Activated CD4-positive, alpha-beta T cell treated with anti-CD3 and anti-CD28 coated beads, Interleukin-2, amount 50 U/mL, for 16 hours (primary cell): ENCODE measurements at regions not wholly inside any gene's neighbourhood (a gene's known extent, or its start where the extent isn't known, plus 50 kb on each side); places are given as distances from the start of the nearest gene placed in this dataset.

Source experiments
- DNase-seq: peaks from one replicate; pipeline ENCODE4 v3.0.0-alpha.2; 2020

DNA sequence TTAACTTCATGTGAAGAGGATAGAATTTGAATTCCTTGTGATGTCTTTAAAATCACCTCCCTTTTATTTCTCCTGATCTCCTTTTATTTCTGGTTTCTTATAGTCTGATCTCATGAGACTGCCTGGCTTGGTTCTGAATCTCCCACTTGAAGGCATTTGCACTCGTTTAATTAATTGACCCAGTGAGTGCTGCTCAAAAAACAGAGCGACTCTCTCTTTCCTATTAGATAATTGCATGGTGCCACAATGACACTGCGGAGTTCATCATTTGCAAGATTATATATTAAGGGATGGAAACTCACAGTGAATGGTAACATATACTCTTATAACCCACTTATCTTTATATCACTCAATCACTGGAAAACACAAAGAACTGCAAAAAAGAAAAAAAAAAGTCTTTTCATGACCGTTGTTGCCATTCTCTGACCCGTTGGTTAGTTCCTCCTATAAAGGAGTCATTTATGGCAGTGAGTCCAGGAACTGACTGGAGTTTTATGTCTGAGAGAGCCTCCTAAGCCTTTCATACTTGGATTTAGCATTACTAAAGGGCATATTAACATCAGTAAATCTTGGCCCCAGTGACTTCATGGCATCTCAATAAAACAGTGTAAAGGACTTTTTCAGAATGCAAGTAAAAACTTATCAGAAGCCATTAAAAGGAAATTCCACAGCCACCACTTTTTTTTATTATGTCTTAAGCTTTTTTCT is 103.3 kb upstream of the EPHA4 start:
- no peak for DNase-seq

DNA sequence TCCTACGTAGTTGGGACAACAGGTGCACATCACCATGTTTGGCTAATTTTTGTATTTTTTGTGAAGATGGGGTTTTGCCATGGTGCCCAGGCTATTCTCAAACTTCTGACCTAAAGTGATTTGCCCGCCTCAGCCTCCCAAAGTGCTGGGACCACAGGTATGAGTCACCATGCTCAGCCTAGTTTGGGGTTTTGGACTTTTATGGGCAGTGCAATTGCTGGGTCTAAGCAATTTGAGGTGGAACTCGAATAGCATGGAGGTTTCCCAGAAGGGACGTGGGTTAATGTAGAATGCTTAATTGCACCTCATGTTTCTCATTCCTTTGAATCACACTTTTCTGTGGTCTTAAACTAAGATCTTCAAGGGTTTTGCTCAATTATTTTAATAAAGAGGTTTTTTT is 102.3 kb upstream of the EPHA4 start:
- no peak for DNase-seq

DNA sequence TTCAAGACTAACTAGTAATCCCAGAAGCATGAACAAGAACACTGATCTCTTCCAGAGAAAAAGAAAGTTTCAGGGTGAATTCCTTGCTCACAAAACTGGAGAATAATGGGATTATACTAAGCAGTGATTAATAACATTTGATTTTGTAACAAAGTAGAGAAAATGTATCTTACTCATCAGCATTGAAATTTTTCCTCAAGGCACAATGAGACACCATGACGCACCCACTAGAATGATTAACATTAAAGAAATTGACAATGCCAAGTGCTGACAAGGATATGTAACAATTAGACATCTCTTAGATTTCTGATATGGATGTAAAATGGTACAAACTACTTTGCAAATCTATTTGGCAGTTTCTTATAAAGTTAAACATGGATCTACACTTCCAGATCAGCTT is 101.1 kb upstream of the EPHA4 start:
- DNase-seq: no peak

DNA sequence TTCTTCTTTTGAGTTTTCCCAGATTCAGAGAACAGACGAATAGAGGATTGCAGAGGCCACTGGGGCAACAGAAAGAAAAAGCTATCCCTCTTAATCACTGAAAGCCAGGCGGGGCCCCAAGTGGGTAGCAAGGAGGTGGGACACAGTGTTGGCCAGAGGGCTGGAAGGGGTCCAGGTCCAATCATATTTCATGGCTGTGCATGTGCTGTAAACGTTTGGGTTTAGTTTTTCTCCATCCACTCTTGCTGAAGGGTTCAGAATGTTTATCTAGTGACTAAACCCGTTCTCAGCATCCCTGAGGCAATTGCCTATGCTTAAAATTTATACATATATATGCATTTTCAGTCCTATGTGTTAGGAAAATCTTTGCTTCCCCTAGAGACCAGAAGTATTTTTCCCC is 99.4 kb upstream of the EPHA4 start:
- DNase-seq: no peak

DNA sequence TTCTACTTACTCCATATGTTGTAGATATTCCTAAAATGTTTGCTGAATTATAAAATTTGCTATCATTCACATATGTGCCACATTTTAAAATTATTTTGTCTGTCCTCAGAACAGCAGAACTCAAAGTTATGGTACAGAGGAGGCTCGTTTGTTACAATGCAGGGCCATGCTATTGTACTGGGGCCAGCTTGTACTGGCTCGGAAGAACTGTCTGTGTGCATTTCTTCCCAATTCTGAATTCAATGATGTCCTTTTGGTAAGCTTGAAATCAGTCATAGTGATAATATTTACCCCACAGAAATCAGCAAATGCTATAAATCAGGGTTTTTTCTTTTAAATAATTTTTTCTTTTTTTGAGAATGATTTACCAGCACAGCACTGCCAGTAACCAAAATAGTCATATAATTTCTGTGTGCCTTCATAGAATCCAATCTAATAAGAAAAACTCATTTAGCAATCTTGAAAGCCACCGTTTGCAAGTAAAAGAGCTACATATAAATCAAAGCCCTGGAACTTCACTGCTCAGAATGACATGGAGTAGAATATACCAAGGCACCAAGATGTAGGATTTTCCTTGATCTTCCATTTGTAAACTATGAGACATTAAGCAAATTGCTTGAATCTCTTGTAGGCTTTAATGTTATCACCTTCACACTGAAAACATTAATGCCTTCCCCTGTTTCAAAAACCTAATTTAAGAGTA is 90.7 kb upstream of the EPHA4 start:
- no peak for DNase-seq

DNA sequence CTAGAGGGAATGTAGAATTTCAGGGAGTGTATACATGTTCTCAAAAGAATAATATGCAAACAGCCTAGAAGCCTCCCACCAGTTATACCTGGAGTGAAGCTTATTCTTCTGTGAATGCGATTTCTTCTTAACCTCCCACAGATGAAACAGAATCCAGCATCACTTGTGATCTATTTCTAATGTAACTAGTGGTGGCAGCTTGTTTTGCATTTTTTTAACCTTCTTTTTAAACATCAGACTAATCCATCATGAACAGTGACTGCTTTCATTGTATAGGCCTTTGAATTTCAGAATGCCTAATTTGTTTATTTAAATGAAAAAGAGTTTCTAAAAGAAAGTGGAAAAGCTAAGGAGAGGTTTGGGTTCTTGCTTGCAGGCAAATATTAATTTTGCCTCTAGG is 85.7 kb upstream of the EPHA4 start:
- DNase-seq: no peak

DNA sequence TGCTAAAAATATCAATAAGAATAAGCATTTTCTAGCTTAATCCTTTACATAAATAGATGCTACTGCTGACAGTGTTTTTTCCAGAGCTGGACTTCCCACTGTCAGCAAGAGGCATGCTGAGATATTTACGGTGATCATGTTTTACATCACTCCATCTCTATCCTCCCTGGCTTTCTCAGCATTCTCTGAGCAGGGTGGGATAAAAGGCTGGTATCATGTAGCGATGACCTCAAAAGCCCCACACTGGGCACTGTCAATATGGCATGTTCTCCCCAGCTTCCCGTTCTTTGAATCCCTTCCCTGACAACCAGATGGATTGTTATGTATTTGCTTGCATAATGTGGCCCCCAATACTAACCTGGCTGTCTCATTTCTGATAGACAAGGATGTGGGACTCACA is 83.2 kb upstream of the EPHA4 start:
- DNase-seq: no peak

DNA sequence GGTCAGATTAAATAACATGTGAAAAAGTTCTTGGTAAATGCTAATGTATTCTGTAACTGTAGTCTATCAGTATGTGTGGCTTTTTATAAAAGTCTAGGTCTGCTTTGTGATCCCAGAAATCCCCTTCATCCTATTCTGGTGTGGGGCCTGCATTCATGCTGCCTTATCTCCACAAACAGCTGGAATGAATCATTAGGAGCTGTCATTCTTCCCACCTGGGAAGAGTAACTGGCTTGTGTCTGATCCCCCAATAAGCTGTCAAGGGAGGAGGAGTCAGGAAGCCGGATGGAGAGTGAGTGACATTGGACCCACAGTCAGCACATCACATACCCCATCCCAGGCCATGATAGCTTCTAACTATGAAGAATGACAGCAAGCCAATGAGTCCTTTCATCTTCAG is 81.1 kb upstream of the EPHA4 start:
- DNase-seq: no peak

DNA sequence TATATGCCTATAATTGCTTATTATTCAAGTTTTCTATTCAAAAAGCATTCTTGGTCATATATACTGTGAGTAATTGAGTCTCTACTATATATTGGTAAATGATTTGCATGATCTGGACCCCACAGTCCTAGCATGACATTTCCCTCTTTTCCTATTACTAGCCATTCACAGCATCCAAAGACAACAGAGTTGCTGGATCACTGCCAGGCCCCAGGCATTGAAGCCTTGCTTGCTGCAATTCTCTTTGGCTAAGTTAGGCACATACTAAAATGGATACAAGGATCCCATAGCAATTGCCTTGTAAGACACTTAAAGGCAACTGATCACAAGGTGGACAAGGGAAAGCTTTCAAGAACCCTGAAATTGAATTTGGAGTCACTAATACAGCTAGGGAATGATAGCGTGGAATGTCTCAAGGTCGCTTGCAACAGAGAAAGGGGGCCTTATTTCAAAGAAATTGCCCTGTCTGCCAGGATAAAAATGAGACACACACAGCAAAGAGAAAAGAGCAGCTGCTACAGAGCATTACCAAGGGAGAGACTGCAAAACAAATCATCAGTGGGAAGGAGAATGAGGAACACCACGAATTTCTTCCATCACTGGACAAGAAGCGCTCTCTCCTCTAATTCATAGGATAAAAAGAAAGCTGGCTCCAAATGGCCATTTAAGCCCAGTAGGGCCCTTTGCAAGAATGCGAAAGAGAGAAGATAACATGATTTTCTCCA is 77.1 kb upstream of the EPHA4 start:
- DNase-seq: no peak

DNA sequence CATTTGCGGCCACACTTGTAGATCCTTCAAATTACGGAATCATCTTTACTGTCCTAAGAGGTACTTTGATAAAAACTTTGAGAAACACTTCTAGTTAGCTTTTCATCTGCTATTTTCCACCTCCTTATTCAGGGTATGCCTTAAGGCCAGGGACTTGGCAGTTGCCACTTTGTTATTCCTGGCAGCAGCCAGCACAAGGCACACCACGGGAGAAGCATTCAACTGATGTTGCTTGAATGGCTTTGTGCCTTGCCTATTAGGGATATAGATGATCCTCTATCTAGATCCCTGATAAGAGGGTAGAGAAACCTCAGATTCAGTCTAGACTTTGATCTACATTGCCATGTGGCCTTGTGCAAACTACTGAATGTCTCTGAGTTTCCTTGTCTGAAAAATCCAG is 70.3 kb upstream of the EPHA4 start:
- no peak for DNase-seq

DNA sequence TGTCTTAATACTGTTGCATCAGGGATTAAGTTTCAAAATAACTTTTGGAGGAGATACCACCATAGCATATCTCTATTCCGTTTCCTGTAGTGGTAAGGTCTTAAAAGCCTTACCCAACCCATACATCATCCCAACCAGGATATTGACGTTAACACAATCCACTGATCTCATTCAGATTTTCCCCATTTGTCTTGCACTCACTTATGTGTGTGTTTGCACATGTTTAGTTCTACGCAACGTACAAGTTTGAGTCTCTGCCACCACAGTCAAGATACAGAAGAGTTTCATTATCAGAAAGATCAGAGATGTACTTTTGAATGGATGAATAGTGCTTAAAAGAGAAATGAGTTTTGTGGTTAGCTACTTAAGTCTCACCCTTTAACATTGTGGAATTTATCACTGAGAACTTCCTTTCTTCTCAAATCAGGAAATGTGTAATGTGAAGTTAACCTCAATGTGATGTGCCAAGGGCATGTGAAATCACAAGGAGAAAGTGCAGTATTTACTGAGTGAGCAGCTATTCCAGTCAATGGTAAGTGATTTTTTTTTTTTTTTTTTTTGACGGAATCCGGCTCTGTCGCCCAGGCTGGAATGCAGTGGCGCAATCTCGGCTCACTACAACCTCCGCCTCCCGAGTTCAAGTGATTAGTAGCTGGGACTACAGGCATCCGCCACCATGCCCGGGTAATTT is 69.2 kb upstream of the EPHA4 start:
- peak; percentile 62 for DNase-seq

DNA sequence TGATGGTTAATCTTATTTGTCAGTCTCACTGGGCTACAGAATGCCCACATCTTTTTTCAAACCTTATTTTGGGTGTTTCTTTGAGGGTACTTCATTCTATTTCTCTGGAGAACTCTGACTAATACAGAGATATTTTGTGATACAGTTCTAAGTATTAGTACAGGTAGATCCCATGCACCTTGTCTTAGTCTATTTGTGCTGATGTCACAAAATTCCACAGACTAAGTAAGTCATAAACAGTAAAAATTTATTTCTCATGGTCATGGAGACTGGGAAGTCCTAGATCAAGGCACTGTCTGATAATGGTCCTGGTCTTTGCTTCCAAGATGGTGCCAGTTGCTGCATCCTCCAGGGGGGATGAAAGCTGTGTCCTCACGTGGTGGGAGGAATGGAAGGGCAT is 68.6 kb upstream of the EPHA4 start:
- no peak for DNase-seq

DNA sequence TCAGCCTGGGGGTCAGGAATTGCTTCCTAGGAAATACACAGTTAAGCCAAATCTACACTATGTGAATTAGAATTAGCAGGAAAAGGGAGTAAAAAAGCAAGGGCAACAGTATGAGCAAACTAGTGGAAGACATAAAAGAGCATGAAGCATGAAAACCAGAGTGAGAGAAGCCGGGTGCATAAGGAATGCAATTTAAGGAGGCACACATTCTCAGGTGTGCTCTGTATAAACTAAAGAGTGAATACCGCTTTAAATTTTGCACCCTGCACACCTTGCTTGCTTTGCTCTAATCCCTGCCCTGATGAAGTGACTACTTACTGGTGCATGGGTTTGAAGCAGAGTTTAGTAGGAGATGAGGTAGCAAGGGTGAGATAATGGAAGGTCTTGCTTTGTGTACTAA is 65.7 kb upstream of the EPHA4 start:
- no peak for DNase-seq

DNA sequence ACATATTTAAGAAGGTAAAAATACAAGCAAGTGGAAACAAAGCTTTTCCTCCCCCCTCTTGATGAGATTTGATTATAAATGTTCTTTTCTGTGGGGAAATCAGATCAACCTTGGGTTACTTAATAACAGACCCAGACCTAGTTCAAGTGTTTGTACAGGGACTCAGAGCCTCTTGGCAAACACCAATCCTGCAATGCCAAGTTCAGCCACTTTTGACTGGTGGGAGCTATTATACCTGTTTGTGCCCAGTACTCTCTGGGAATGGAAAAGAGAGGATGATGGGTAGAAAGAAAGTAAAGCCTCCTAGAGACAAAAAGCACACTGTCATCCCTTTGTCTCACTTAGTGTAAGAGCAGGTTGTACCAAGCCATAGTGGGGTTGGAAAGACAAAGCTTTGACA is 63.8 kb upstream of the EPHA4 start:
- no peak for DNase-seq

DNA sequence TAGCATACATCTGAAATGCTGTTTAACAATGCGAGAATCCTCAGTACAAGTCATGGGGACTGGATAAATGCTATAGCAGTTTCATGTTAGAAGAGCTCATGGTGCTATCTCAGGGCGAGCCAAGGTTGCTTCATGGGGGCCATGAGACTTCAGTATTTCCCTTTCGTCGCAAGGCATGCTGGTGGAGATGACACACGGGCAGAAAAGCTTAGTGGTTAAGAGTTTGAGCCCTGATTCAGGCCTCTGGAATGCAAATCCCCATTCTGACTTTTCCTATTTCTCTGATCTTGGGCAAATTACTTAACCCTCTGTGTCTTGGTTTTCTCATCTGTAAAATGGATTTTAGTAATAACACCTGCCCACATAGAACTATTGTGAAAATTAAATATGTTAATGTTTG is 57.4 kb upstream of the EPHA4 start:
- DNase-seq: no peak

DNA sequence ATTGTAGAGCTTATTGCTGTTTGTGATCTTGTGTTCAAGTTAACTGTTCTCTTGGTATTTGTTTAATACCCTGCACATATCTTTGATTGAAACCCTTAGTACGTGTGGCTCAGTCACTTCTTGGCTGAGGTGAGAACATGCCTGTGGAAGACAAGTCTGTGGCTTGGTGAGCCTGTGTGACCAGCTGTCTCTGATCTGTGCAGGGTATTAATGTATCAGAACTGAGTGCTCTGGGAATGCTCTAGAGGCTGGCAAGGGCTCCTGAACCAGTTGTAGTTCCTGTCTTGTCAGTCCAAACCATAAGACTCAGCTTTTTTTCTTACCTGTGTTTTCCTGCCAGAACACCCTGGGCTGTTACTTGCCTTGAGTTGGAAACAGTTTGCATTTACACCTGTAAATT is 52.4 kb upstream of the EPHA4 start:
- DNase-seq: no peak
